Gastrocnemius medialis (tissue), 4 donors: ENCODE measurements at regions not wholly inside any gene's neighbourhood (a gene's known extent, or its start where the extent isn't known, plus 50 kb on each side); places are given as distances from the start of the nearest gene placed in this dataset.

Source experiments
- ATAC-seq, 2 donors: fragments of 150-250 bp; one replicate each; pipeline ENCODE4 v1.9.1; 2016
- DNase-seq, 2 donors: peaks; one replicate each; pipeline ENCODE4 v3.0.0-alpha.2; 2019
- H3K27ac ChIP-seq, 4 donors: fragments of 200-600 bp; sonication (generic); 1 replicate in 1 of 4; 2 replicates in 3 of 4; pipeline ENCODE4 v1.5.1; 2016 to 2018; ENCODE audit warnings: mild to moderate bottlenecking in 2 of 4, moderate library complexity in 1 of 4
- H3K27me3 ChIP-seq, 3 donors: fragments of 200-600 bp; sonication (generic) in 2 of 3; 1 replicate in 1 of 3; 2 replicates in 2 of 3; pipeline versions ENCODE4 v1.5.1 to v1.6.0; 2016 to 2019; ENCODE audit warnings: mild to moderate bottlenecking in 1 of 3, moderate library complexity in 1 of 3
- H3K36me3 ChIP-seq, 2 donors: fragments of 200-600 bp; sonication (generic) in 1 of 2; one replicate each; pipeline ENCODE4 v1.5.1; 2017 to 2018
- H3K4me1 ChIP-seq, 2 donors: fragments of 200-600 bp; sonication (generic) in 1 of 2; one replicate each; pipeline ENCODE4 v1.5.1; 2016 to 2017; ENCODE audit warnings: mild to moderate bottlenecking in 2 of 2
- H3K4me3 ChIP-seq, 4 donors: fragments of 200-600 bp; sonication (generic) in 3 of 4; 1 replicate in 1 of 4; 2 replicates in 3 of 4; pipeline ENCODE4 v1.5.1; 2016 to 2019; ENCODE audit warnings: mild to moderate bottlenecking in 2 of 4
- H3K9me3 ChIP-seq, 3 donors: fragments of 200-600 bp; sonication (generic) in 2 of 3; 1 replicate in 1 of 3; 2 replicates in 2 of 3; pipeline ENCODE4 v1.5.1; 2016 to 2019
- CTCF ChIP-seq, 5 experiments: fragments of 450-650 bp in 3 of 5; fragments of 200-600 bp in 2 of 5; sonication (generic) in 2 of 5; IDR thresholded peaks in 4 of 5; conservative IDR thresholded peaks in 1 of 5; 1 replicate in 4 of 5; 2 replicates in 1 of 5; pipeline ENCODE4 v1.5.1; 2016 to 2019; ENCODE audit warnings: antibody characterized with exemption in 5 of 5, mild to moderate bottlenecking in 3 of 5, moderate library complexity in 3 of 5
- POLR2A ChIP-seq, 2 donors: fragments of 450-650 bp; IDR thresholded peaks; one replicate each; pipeline ENCODE4 v1.6.1; 2017; ENCODE audit warnings: antibody characterized with exemption in 2 of 2, mild to moderate bottlenecking in 2 of 2, moderate library complexity in 2 of 2
- in situ Hi-C, 4 donors: fragments of 200-750 bp; cut with MboI; loops; one replicate each; pipeline versions ENCODE4 v1.15.0 to v1.8.0; 2017; ENCODE audit warnings: low sequenced_read_pairs in 4 of 4
- intact Hi-C: fragments of 100-400 bp; cut with DNase I; formaldehyde crosslinking; loops from one replicate; pipeline ENCODE4 v1.15.1; 2023; ENCODE audit warnings: low total_unique reads

- no peak overlapping the region for H3K4me3 ChIP-seq
- in situ Hi-C loops (no loop called here), intact Hi-C loops (no loop called here)
- no peaks in the 10 kb centered on the region for H3K9me3 ChIP-seq
- H3K27me3 ChIP-seq: no peaks in the 10 kb centered on the region
- ATAC-seq (no peak), DNase-seq (no peak)
- no peaks in the 10 kb centered on the region for H3K36me3 ChIP-seq
- H3K4me1 ChIP-seq: no peaks in the 10 kb centered on the region
- TF ChIP-seq POLR2A (IDR thresholded peaks at IDR 0.05) (no peak), CTCF (IDR thresholded peaks at IDR 0.05 in 4 of 5, conservative IDR thresholded peaks at IDR 0.05 in 1 of 5) (no peak)
- H3K27ac ChIP-seq: no peak overlapping the region
Observed at GRCh38 chr14:82124511-82124910, 590.9 kb upstream of the SEL1L start.

- DNase-seq (no peak), ATAC-seq (no peak)
- in situ Hi-C loops: no loop called here
- H3K27me3 ChIP-seq: no peaks in the 10 kb centered on the region
- no peak overlapping the region for H3K27ac ChIP-seq
- no peaks in the 10 kb centered on the region for H3K4me1 ChIP-seq
- no peaks in the 10 kb centered on the region for H3K9me3 ChIP-seq
- no peak overlapping the region for H3K4me3 ChIP-seq
- no peaks in the 10 kb centered on the region for H3K36me3 ChIP-seq
- TF ChIP-seq POLR2A (IDR thresholded peaks at IDR 0.05) (no peak), CTCF (IDR thresholded peaks at IDR 0.05 in 4 of 5, conservative IDR thresholded peaks at IDR 0.05 in 1 of 5) (no peak)
- intact Hi-C loops: no loop called here
Observed at GRCh38 chr14:82126006-82126405, 592.4 kb upstream of the SEL1L start.

- H3K27me3 ChIP-seq: no peaks in the 10 kb centered on the region
- H3K9me3 ChIP-seq: no peaks in the 10 kb centered on the region
- H3K27ac ChIP-seq: no peak overlapping the region
- DNase-seq (no peak), ATAC-seq (no peak)
- no peaks in the 10 kb centered on the region for H3K36me3 ChIP-seq
- no peak overlapping the region for H3K4me3 ChIP-seq
- no peak for TF ChIP-seq POLR2A (IDR thresholded peaks at IDR 0.05)
- no peak for TF ChIP-seq CTCF (IDR thresholded peaks at IDR 0.05 in 4 of 5, conservative IDR thresholded peaks at IDR 0.05 in 1 of 5)
- H3K4me1 ChIP-seq: no peaks in the 10 kb centered on the region
- in situ Hi-C loops (no loop called here), intact Hi-C loops (no loop called here)
Observed at GRCh38 chr14:82134411-82134810, 600.8 kb upstream of the SEL1L start.

GRCh38 chr14:82138431-82138830 is 604.8 kb upstream of the SEL1L start:
- ATAC-seq (no peak), DNase-seq (no peak)
- in situ Hi-C loops (no loop called here), intact Hi-C loops (no loop called here)
- no peak for TF ChIP-seq POLR2A (IDR thresholded peaks at IDR 0.05)
- TF ChIP-seq CTCF (IDR thresholded peaks at IDR 0.05 in 4 of 5, conservative IDR thresholded peaks at IDR 0.05 in 1 of 5): no peak
- no peak overlapping the region for H3K27ac ChIP-seq
- H3K27me3 ChIP-seq: no peaks in the 10 kb centered on the region
- no peaks in the 10 kb centered on the region for H3K36me3 ChIP-seq
- H3K4me1 ChIP-seq: no peaks in the 10 kb centered on the region
- H3K9me3 ChIP-seq: no peaks in the 10 kb centered on the region
- no peak overlapping the region for H3K4me3 ChIP-seq

- Histone ChIP-seq H3K27me3 (no peaks in the 10 kb centered on the region), H3K9me3 (no peaks in the 10 kb centered on the region), H3K4me1 (no peaks in the 10 kb centered on the region), H3K4me3 (no peak overlapping the region), H3K36me3 (no peaks in the 10 kb centered on the region), H3K27ac (no peak overlapping the region)
- in situ Hi-C loops (no loop called here), intact Hi-C loops (no loop called here)
- DNase-seq (no peak), ATAC-seq (no peak)
- no peak for TF ChIP-seq POLR2A (IDR thresholded peaks at IDR 0.05)
- TF ChIP-seq CTCF (IDR thresholded peaks at IDR 0.05 in 4 of 5, conservative IDR thresholded peaks at IDR 0.05 in 1 of 5): no peak
Observed at GRCh38 chr14:82146846-82147245, 613.2 kb upstream of the SEL1L start.
